B cell (primary cell): ENCODE measurements at regions not wholly inside any gene's neighbourhood (a gene's known extent, or its start where the extent isn't known, plus 50 kb on each side); places are given as distances from the start of the nearest gene placed in this dataset.

Experiments
- ATAC-seq: fragments of 200-7000 bp; cut with Tn5 transposase; one replicate; pipeline ENCODE4 v1.10.0; 2021; ENCODE audit warnings: low read depth, mild to moderate bottlenecking, moderate number of reproducible peaks, moderate library complexity
- CTCF ChIA-PET: fragments of 350-600 bp; sonication (Branson Sonifier 250); formaldehyde crosslinking; loops from one replicate; lab custom pipeline; 2021; ENCODE audit warnings: antibody characterized with exemption, inconsistent platforms; lab: Charles Lee
- POLR2A ChIA-PET: fragments of 350-600 bp; sonication (Branson Sonifier 250); formaldehyde crosslinking; loops from one replicate; lab custom pipeline; 2021; ENCODE audit warnings: antibody characterized with exemption; lab: Charles Lee
- DNase-seq: peaks from one replicate; pipeline ENCODE4 v3.0.0; 2013
- H2AFZ ChIP-seq: 2 replicates; pipeline ENCODE4 v1.6.1; 2012; ENCODE audit warnings: mild to moderate bottlenecking, low read depth, low read length; ENCODE audit not compliant: insufficient read depth, poor library complexity, severe bottlenecking
- H3K27ac ChIP-seq, 2 donors: 1 replicate in 1 of 2; 2 replicates in 1 of 2; pipeline ENCODE4 v1.5.1; 2012 to 2013; ENCODE audit warnings: low read length in 2 of 2, mild to moderate bottlenecking in 2 of 2, moderate library complexity in 1 of 2
- H3K27me3 ChIP-seq, 4 experiments: fragments of 200-600 bp in 1 of 4; sonication (generic) in 1 of 4; replicated peaks in 1 of 4; 1 replicate in 2 of 4; 2 replicates in 2 of 4; pipeline versions ENCODE4 v1.6.1 to v1.7.0; 2013 to 2016; ENCODE audit warnings: low read length in 3 of 4, mild to moderate bottlenecking in 2 of 4, mixed read lengths in 1 of 4, moderate library complexity in 1 of 4; ENCODE audit not compliant: insufficient read depth in 4 of 4, control insufficient read depth in 3 of 4; ENCODE audit errors: control extremely low read depth in 1 of 4
- H3K36me3 ChIP-seq, 2 experiments: replicated peaks in 1 of 2; 1 replicate in 1 of 2; 2 replicates in 1 of 2; pipeline versions ENCODE4 v1.6.1 to v1.7.1; 2013; ENCODE audit warnings: low read length in 1 of 2; ENCODE audit not compliant: insufficient read depth in 2 of 2, control insufficient read depth in 1 of 2; ENCODE audit errors: control extremely low read depth in 1 of 2, extremely low read depth in 1 of 2
- H3K4me1 ChIP-seq, 2 donors: fragments of 200-600 bp in 1 of 2; sonication (generic) in 1 of 2; 1 replicate in 1 of 2; 2 replicates in 1 of 2; pipeline versions ENCODE4 v1.5.1 to v1.6.1; 2013 to 2017; ENCODE audit warnings: low read length in 2 of 2; ENCODE audit not compliant: control insufficient read depth in 2 of 2, insufficient read depth in 2 of 2
- H3K4me2 ChIP-seq: replicated peaks from 2 replicates; pipeline ENCODE3; 2012; ENCODE audit warnings: mild to moderate bottlenecking, low read depth, low read length; ENCODE audit not compliant: poor library complexity, severe bottlenecking
- H3K4me3 ChIP-seq, 5 experiments: fragments of 200-600 bp in 1 of 5; sonication (generic) in 1 of 5; 1 replicate in 3 of 5; 2 replicates in 2 of 5; pipeline versions ENCODE4 v1.5.1 to v1.7.0; 2011 to 2016; ENCODE audit warnings: low read length in 4 of 5, mild to moderate bottlenecking in 4 of 5, low read depth in 2 of 5, control low read depth in 1 of 5, moderate library complexity in 1 of 5; ENCODE audit not compliant: insufficient read depth in 1 of 5; ENCODE audit errors: control extremely low read depth in 1 of 5, extremely low read depth in 1 of 5
- H3K79me2 ChIP-seq: fragments of 200-600 bp; sonication (generic); one replicate; pipeline ENCODE4 v1.6.0; 2016; ENCODE audit warnings: low read length; ENCODE audit not compliant: control insufficient read depth, insufficient read depth
- H3K9ac ChIP-seq: fragments of 200-600 bp; sonication (generic); 2 replicates; pipeline ENCODE4 v1.6.1; 2017; ENCODE audit warnings: mild to moderate bottlenecking, low read length, moderate library complexity
- H3K9me3 ChIP-seq, 3 donors: one replicate each; pipeline versions ENCODE4 v1.6.1 to v1.7.1; 2013; ENCODE audit warnings: low read length in 2 of 3; ENCODE audit not compliant: control insufficient read depth in 2 of 3, insufficient read depth in 1 of 3; ENCODE audit errors: control extremely low read depth in 1 of 3
- H4K20me1 ChIP-seq: 2 replicates; pipeline ENCODE4 v1.6.0; 2012; ENCODE audit warnings: mild to moderate bottlenecking, low read length; ENCODE audit not compliant: insufficient read depth, control insufficient read depth, poor library complexity, severe bottlenecking
- H3K27ac Mint-ChIP-seq: one replicate; pipeline ENCODE4 v1.8.0; 2021; ENCODE audit warnings: mixed read lengths
- H3K27me3 Mint-ChIP-seq: one replicate; pipeline ENCODE4 v1.8.0; 2021; ENCODE audit warnings: mixed read lengths
- H3K4me1 Mint-ChIP-seq: one replicate; pipeline ENCODE4 v1.8.0; 2021; ENCODE audit warnings: mixed read lengths
- H3K4me3 Mint-ChIP-seq: one replicate; pipeline ENCODE4 v1.8.0; 2021; ENCODE audit warnings: mixed read lengths
- H3K9me3 Mint-ChIP-seq: one replicate; pipeline ENCODE4 v1.8.0; 2022; ENCODE audit warnings: mixed read lengths; ENCODE audit not compliant: insufficient read depth
- EZH2 ChIP-seq: IDR thresholded peaks from 2 replicates; pipeline ENCODE4 v1.6.1; 2012; ENCODE audit warnings: borderline replicate concordance, low read depth, mild to moderate bottlenecking, moderate library complexity, low read length; ENCODE audit not compliant: insufficient read depth, poor library complexity, severe bottlenecking
- WGBS: methylation state at CpG from one replicate; pipeline ENCODE4 v1.1.5; 2013; ENCODE audit warnings: missing lambda C conversion rate; ENCODE audit not compliant: insufficient coverage; 5-methylcytosine and 5-hydroxymethylcytosine counted together
- intact Hi-C: fragments of 100-400 bp; cut with micrococcal nuclease; formaldehyde crosslinking; loops from one replicate; pipeline ENCODE4 v1.10.0; 2022
- TF ChIP-seq, protein P1 (sequence below): fragments of 200-600 bp; IDR thresholded peaks from one replicate; pipeline ENCODE4 v1.8.0; 2022; ENCODE audit warnings: antibody characterized with exemption, mild to moderate bottlenecking

DNA sequence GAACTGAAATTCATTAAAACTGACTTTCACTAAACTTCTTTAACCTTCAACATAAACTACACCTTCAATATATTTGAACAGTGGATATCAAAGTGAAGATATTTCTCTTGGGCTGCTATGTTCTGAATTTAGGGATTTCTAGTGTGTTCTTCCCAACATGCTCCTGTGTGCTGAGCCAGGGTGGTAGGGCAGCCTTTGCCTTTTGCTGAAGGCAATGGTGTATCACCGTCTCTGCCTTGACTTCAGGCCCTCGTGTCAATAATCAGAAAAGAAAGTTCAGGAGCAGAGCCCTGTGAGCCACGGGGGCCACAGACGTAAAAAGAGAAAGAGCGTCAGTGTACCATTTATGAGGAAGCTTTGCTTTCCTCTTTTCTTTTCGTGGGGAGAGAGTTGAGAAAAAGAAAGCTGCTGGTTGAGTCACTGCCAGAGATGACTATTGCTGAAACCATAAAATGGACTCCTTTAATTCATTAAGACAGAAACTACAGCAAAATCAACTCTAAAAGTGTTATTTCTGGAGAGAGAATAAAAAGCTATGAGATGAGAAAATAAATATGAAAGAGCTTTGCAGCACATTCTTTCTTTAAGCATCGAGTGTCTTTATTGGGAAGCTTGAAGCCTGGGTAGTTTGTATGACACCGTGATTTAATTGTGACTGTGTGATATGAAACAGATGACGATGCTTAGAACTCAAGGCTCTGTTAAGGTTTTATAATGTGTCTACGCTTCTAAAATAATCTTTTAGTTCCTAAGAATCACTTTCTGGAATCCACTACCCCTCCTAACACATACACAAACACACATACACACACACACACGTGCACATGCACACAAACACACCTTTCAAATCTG lies 271.8 kb upstream of the MTNR1B start:
- H3K27ac ChIP-seq: no peak overlapping the region
- H3K9me3 ChIP-seq: no peaks in the 10 kb centered on the region
- no peaks in the 10 kb centered on the region for H3K36me3 ChIP-seq
- 62% methylated on average over 8 of the region's 11 CpGs for WGBS
- no peaks in the 10 kb centered on the region for H3K4me1 ChIP-seq
- no peak overlapping the region for H2AFZ ChIP-seq
- no peaks in the 10 kb centered on the region for H4K20me1 ChIP-seq
- POLR2A ChIA-PET: no interaction called here
- Mint-ChIP-seq H3K9me3 (no peaks in the 10 kb centered on the region), H3K4me3 (no peak overlapping the region), H3K27ac (no peak overlapping the region), H3K4me1 (no peaks in the 10 kb centered on the region), H3K27me3 (no peaks in the 10 kb centered on the region)
- H3K4me2 ChIP-seq: no peak overlapping the region
- DNase-seq (no peak), ATAC-seq (no peak)
- CTCF ChIA-PET: no interaction called here
- no peak overlapping the region for H3K9ac ChIP-seq
- TF ChIP-seq EZH2: no peak
- TF ChIP-seq, protein P1, sequence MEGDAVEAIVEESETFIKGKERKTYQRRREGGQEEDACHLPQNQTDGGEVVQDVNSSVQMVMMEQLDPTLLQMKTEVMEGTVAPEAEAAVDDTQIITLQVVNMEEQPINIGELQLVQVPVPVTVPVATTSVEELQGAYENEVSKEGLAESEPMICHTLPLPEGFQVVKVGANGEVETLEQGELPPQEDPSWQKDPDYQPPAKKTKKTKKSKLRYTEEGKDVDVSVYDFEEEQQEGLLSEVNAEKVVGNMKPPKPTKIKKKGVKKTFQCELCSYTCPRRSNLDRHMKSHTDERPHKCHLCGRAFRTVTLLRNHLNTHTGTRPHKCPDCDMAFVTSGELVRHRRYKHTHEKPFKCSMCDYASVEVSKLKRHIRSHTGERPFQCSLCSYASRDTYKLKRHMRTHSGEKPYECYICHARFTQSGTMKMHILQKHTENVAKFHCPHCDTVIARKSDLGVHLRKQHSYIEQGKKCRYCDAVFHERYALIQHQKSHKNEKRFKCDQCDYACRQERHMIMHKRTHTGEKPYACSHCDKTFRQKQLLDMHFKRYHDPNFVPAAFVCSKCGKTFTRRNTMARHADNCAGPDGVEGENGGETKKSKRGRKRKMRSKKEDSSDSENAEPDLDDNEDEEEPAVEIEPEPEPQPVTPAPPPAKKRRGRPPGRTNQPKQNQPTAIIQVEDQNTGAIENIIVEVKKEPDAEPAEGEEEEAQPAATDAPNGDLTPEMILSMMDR: no peak
- intact Hi-C loops: no loop called here
- H3K79me2 ChIP-seq: no peaks in the 10 kb centered on the region
- no peak overlapping the region for H3K4me3 ChIP-seq
- H3K27me3 ChIP-seq: peaks cover 0 to 2% (median 0%) of the 10 kb centered on the region in 4 experiments

DNA sequence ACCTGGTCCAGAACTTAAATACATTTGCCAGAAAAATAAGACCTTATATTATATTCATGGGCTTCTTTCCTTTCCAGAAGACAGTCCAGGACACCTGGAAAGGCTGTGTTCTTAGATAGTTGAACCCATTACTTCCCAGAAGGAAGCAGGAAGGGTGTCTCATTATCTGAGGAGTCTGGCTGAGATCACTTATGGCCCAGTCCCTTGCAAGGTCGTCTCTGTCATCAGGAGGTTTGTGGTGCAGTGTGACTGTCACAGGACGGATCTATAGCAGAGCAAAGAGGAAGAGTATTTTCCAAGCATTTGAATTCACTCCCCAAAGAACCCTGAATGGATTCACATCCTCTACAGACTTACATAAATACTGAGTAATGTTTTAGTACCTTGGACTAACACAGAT lies 270.7 kb upstream of the MTNR1B start:
- WGBS: no CpG with 5 or more reads among the region's 2 CpGs

More for the DNA sequence above, 270.7 kb upstream of the MTNR1B start:
- H3K27ac Mint-ChIP-seq: no peak overlapping the region
- H2AFZ ChIP-seq: no peak overlapping the region
- H3K9me3 Mint-ChIP-seq: no peaks in the 10 kb centered on the region
- H3K4me2 ChIP-seq: no peak overlapping the region
- no peaks in the 10 kb centered on the region for H3K79me2 ChIP-seq
- ChIA-PET POLR2A (no interaction called here), CTCF (no interaction called here)
- ATAC-seq: no peak
- no peaks in the 10 kb centered on the region for H4K20me1 ChIP-seq
- H3K36me3 ChIP-seq: no peaks in the 10 kb centered on the region
- no peaks in the 10 kb centered on the region for H3K27me3 Mint-ChIP-seq
- no peak for DNase-seq
- H3K9ac ChIP-seq: no peak overlapping the region
- H3K27me3 ChIP-seq: peaks cover 0 to 2% (median 0%) of the 10 kb centered on the region in 4 experiments
- no peak overlapping the region for H3K4me3 Mint-ChIP-seq
- no peak overlapping the region for H3K4me3 ChIP-seq
- no peaks in the 10 kb centered on the region for H3K9me3 ChIP-seq
- H3K27ac ChIP-seq: no peak overlapping the region
- intact Hi-C loops: no loop called here
- H3K4me1 ChIP-seq: no peaks in the 10 kb centered on the region
- H3K4me1 Mint-ChIP-seq: no peaks in the 10 kb centered on the region
- TF ChIP-seq, protein P1: no peak
- no peak for TF ChIP-seq EZH2
